WTC11 (cell line): ENCODE measurements at regions not wholly inside any gene's neighbourhood (a gene's known extent, or its start where the extent isn't known, plus 50 kb on each side); places are given as distances from the start of the nearest gene placed in this dataset.

Source experiments
- ATF1 ChIP-seq: sonication (generic); formaldehyde crosslinking; IDR thresholded peaks from 2 replicates; pipeline ENCODE4 v1.8.1; 2023; ENCODE audit warnings: mild to moderate bottlenecking, moderate library complexity, missing genetic modification reagents
- TF ChIP-seq, protein P1 (sequence below): fragments of 200-600 bp; IDR thresholded peaks from 2 replicates; pipeline ENCODE4 v1.8.0; 2022; ENCODE audit warnings: antibody characterized with exemption
- TF ChIP-seq, protein P2 (sequence below): sonication (generic); formaldehyde crosslinking; IDR thresholded peaks from 2 replicates; pipeline ENCODE4 v1.8.1; 2023; ENCODE audit warnings: mild to moderate bottlenecking, missing genetic modification reagents
- TF ChIP-seq, protein P3 (sequence below): sonication (generic); formaldehyde crosslinking; IDR thresholded peaks from 2 replicates; pipeline ENCODE4 v1.8.0; 2022; ENCODE audit warnings: mild to moderate bottlenecking, missing genetic modification reagents

DNA sequence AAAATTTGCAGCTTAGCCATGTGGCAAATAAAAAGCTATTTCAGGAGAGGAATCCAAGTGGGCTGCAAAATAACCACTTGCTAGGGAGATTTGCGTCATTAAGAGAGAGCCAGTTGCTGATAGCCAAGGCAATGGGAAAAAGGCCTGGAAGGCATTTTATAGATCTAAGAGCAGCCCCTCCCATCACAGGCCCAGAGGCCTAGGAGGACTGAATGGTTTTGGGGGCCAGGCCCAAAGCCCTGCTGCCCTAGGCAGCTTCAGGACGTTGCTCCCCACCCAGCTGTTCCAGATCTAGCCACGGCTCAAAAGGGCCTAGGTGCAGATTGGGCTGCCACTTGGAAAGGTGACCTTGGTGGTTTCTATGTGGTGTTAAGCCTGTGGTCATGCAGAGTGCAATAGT is 169.0 kb downstream of the AASDHPPT start:
- TF ChIP-seq, protein P1, sequence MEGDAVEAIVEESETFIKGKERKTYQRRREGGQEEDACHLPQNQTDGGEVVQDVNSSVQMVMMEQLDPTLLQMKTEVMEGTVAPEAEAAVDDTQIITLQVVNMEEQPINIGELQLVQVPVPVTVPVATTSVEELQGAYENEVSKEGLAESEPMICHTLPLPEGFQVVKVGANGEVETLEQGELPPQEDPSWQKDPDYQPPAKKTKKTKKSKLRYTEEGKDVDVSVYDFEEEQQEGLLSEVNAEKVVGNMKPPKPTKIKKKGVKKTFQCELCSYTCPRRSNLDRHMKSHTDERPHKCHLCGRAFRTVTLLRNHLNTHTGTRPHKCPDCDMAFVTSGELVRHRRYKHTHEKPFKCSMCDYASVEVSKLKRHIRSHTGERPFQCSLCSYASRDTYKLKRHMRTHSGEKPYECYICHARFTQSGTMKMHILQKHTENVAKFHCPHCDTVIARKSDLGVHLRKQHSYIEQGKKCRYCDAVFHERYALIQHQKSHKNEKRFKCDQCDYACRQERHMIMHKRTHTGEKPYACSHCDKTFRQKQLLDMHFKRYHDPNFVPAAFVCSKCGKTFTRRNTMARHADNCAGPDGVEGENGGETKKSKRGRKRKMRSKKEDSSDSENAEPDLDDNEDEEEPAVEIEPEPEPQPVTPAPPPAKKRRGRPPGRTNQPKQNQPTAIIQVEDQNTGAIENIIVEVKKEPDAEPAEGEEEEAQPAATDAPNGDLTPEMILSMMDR, result no peak
- no peak for TF ChIP-seq ATF1 (CRISPR knock-in tag)
- TF ChIP-seq, protein P2, sequence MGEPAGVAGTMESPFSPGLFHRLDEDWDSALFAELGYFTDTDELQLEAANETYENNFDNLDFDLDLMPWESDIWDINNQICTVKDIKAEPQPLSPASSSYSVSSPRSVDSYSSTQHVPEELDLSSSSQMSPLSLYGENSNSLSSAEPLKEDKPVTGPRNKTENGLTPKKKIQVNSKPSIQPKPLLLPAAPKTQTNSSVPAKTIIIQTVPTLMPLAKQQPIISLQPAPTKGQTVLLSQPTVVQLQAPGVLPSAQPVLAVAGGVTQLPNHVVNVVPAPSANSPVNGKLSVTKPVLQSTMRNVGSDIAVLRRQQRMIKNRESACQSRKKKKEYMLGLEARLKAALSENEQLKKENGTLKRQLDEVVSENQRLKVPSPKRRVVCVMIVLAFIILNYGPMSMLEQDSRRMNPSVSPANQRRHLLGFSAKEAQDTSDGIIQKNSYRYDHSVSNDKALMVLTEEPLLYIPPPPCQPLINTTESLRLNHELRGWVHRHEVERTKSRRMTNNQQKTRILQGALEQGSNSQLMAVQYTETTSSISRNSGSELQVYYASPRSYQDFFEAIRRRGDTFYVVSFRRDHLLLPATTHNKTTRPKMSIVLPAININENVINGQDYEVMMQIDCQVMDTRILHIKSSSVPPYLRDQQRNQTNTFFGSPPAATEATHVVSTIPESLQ (CRISPR knock-in tag), result no peak
- TF ChIP-seq, protein P3, sequence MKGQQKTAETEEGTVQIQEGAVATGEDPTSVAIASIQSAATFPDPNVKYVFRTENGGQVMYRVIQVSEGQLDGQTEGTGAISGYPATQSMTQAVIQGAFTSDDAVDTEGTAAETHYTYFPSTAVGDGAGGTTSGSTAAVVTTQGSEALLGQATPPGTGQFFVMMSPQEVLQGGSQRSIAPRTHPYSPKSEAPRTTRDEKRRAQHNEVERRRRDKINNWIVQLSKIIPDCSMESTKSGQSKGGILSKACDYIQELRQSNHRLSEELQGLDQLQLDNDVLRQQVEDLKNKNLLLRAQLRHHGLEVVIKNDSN, result no peak
